Mesothelial cell of epicardium (in vitro differentiated cells): ENCODE measurements at regions not wholly inside any gene's neighbourhood (a gene's known extent, or its start where the extent isn't known, plus 50 kb on each side); places are given as distances from the start of the nearest gene placed in this dataset.

Experiments used
- DNase-seq, 2 experiments: peaks; one replicate each; pipeline ENCODE4 v3.0.0; 2021; ENCODE audit warnings: low spot score in 2 of 2; ENCODE audit not compliant: unreplicated experiment in 2 of 2
- H3K27ac Mint-ChIP-seq: 2 replicates; pipeline ENCODE4 v1.8.0; 2021; ENCODE audit warnings: mixed read lengths
- H3K27me3 Mint-ChIP-seq: 2 replicates; pipeline ENCODE4 v1.8.0; 2021; ENCODE audit warnings: low read depth, mixed read lengths
- H3K36me3 Mint-ChIP-seq: 2 replicates; pipeline ENCODE4 v1.8.0; 2021; ENCODE audit warnings: mixed read lengths
- H3K4me1 Mint-ChIP-seq: 2 replicates; pipeline ENCODE4 v1.8.0; 2021; ENCODE audit warnings: mixed read lengths
- H3K4me3 Mint-ChIP-seq: 2 replicates; pipeline ENCODE4 v1.8.0; 2021; ENCODE audit warnings: mild to moderate bottlenecking, moderate library complexity, mixed read lengths
- H3K9me3 Mint-ChIP-seq: 2 replicates; pipeline ENCODE4 v1.8.0; 2021; ENCODE audit warnings: mixed read lengths
- TF ChIP-seq, protein P1 (sequence below): fragments of 200-600 bp; sonication (generic); IDR thresholded peaks from one replicate; pipeline ENCODE4 v1.5.0; 2021; ENCODE audit warnings: antibody characterized with exemption; ENCODE audit not compliant: unreplicated experiment

DNA sequence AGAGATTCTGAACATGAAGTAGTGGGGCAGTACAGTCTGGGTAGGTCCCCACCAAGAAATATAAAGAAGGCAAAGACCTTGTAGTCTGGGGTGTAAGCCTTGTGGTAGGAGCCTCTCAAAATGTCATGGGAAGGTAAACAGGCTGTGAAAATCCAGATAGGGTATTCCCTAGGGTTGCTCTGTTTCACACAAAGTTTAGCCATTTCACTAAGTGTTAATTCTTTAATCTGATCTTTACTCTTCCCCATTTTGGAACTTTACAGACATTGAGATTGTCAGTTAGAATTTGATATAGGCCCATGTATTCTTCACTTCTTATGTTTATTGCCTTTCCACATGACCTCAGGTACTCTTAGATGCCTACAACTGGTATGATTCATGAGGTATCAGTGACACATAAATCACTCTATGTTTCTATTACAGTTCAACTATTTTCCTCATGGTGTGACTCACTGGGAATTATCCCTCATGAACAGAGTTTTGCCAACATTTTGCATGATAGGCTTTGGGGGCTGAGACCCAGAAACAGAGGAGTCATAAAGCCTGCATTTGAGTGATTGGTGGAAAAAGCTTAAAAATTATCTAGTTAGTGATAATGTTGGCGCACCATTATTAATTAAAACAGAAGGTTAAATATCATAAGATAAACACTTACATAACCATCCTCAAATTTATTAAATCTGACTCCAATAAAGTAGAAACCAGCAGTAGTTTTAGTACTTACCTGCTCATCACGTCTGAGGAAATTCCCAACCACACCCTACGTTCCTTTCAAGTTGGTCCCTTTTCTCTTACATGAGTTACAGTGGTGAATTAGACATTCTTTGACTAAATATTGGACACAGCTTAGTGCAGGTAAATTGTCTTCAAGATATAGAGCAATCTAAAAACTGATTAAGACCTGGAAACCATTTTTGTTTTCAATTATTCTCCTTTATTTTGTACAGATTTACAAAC, 399.8 kb upstream of the MEF2C start:
- Mint-ChIP-seq H3K27ac (no peak overlapping the region), H3K9me3 (no peaks in the 10 kb centered on the region), H3K36me3 (no peaks in the 10 kb centered on the region), H3K4me1 (peaks cover 24% of the 10 kb centered on the region), H3K4me3 (no peak overlapping the region), H3K27me3 (no peaks in the 10 kb centered on the region)
- TF ChIP-seq, protein P1, sequence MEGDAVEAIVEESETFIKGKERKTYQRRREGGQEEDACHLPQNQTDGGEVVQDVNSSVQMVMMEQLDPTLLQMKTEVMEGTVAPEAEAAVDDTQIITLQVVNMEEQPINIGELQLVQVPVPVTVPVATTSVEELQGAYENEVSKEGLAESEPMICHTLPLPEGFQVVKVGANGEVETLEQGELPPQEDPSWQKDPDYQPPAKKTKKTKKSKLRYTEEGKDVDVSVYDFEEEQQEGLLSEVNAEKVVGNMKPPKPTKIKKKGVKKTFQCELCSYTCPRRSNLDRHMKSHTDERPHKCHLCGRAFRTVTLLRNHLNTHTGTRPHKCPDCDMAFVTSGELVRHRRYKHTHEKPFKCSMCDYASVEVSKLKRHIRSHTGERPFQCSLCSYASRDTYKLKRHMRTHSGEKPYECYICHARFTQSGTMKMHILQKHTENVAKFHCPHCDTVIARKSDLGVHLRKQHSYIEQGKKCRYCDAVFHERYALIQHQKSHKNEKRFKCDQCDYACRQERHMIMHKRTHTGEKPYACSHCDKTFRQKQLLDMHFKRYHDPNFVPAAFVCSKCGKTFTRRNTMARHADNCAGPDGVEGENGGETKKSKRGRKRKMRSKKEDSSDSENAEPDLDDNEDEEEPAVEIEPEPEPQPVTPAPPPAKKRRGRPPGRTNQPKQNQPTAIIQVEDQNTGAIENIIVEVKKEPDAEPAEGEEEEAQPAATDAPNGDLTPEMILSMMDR = no peak
- DNase-seq = no peak

DNA sequence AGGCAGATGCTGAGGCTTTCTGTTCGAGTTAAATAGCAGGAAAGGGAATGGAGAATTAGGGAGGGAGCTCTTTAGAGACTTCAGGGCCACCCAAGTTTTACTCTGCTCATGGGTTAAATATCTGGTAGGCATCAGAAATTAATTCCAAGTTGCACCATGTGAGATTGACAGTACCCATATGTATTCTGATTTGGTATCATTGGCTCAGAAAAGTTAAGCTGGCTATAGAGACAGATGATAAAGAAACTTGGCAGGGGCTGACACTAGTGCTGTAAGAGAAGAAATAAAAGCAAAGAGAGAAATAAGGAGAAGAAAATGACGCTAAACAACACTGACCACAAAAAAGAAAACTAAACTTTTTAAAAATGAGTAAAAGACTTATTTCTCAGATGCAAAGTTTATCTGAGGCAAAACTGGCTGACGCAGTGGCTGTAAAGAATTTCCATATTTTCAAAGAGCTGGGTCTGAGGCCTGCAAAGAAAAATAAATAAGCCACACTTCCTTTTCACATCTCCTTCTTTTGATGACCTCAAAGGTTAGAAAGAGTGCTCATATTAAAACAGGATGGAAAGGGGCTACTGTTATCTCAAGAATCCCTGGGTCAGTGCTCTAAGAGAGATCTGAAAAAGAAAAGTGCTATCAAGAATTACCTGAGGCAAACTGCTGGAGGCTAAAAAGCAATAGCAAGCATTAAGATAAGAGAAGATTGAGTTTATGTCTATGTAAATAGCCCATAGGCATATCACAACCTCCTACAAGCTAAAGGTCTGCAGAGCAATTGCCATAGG, 399.0 kb upstream of the MEF2C start:
- no peak overlapping the region for H3K4me3 Mint-ChIP-seq
- H3K9me3 Mint-ChIP-seq = no peaks in the 10 kb centered on the region
- TF ChIP-seq, protein P1 = no peak
- H3K27me3 Mint-ChIP-seq = no peaks in the 10 kb centered on the region
- H3K4me1 Mint-ChIP-seq = peaks cover 24% of the 10 kb centered on the region
- H3K36me3 Mint-ChIP-seq = no peaks in the 10 kb centered on the region
- no peak overlapping the region for H3K27ac Mint-ChIP-seq
- no peak for DNase-seq

DNA sequence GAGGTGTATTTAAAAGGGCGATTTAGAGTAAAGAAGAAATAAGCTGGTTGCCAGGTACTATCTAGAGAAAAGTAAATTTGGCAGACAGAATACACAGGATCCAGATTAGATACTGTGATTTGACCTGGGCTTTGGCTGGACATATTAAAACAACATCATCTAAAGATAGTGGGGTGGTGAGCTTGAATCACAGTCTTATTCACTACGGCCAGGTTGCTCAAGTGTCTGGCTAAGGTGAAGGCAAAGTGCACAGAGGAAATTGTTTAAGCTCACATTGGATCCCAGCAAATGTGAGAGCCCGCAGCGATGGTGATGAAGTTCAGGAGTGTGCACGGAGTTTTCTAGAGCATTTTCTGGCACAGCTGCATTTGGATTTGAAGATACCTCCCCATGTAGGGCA, 398.2 kb upstream of the MEF2C start:
- TF ChIP-seq, protein P1 = no peak
- Mint-ChIP-seq H3K9me3 (no peaks in the 10 kb centered on the region), H3K27ac (no peak overlapping the region), H3K4me1 (peaks cover 24% of the 10 kb centered on the region), H3K36me3 (no peaks in the 10 kb centered on the region), H3K27me3 (no peaks in the 10 kb centered on the region), H3K4me3 (no peak overlapping the region)
- DNase-seq = no peak

DNA sequence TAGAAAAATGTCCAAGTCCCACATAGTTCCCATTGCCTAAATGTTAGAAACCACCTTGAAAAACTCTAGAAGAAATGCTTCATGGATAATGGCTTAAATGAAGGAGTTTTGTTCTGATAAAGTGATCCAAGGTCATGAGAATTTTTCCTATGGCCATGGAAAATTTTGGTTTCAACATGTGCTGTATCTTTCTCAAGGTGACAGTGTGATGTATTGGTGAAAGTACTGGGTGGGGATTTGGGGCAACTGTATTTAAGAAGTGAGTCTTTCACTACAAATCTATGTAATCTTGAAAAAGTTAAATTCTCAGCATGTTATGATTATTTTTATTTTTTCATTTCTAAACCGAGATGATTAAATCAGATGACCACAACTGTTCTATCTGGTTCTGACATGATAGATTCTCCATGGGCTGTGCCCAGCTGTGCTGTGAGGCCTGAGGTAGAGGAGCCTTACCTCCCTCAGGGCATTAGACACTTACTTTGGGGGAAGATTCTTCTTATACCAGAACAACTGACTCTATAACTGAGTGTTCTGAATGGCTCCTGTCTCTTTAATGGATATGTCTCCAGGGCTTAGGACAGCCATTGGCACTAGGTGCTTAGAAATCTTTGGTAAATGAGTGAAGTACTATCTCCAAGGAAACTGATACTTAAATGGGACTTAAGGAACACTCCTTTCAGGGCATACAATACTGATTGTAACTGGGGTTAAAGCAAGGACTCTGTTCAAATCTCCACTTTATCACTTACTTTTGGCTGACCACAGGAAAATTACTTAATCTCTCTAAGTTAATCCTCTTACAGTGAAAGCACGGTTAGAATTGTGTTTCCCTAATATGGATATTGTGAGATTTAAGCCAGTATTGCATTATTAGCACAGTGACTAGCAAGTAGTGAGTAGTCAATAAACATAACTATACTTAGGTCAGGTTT, 397.4 kb upstream of the MEF2C start:
- TF ChIP-seq, protein P1 = no peak
- Mint-ChIP-seq H3K36me3 (no peaks in the 10 kb centered on the region), H3K27me3 (no peaks in the 10 kb centered on the region), H3K9me3 (no peaks in the 10 kb centered on the region), H3K4me1 (peaks cover 19% of the 10 kb centered on the region), H3K27ac (no peak overlapping the region), H3K4me3 (no peak overlapping the region)
- no peak for DNase-seq

DNA sequence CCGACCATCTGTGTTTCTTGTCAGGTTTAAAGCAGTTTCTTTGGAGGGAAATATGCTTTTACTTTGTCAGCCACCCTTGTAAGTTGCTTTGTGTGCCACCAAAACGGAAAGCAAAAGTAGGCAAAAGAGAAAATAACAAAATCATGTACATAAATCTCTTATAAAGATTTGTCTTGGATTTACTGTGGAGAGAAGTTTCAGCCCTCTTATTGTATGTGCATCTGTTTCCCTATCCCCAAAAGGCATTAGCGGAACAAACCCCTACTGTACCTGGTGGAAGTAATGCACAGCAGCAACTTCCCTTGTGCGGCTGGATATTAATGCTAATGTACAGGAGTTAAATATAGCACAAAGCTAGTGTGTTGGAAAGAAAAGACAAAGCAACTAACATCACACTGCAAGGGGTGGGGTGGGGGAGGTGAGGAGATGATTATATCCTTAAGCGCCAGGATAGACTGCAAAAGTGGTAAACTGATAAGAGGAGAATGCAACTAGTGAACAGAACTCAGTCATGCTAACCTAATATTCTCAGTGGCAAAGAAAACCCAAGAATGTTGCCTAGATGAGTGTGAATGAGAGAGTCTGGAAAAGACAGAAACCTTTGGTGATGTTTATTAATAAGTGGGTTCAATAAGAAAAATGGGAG, 396.5 kb upstream of the MEF2C start:
- H3K27me3 Mint-ChIP-seq = no peaks in the 10 kb centered on the region
- H3K4me1 Mint-ChIP-seq = peaks cover 19% of the 10 kb centered on the region
- H3K9me3 Mint-ChIP-seq = no peaks in the 10 kb centered on the region
- H3K36me3 Mint-ChIP-seq = no peaks in the 10 kb centered on the region
- no peak overlapping the region for H3K27ac Mint-ChIP-seq
- H3K4me3 Mint-ChIP-seq = no peak overlapping the region
- TF ChIP-seq, protein P1 = no peak
- DNase-seq = no peak
